GM23338 (cell line): ENCODE measurements at regions not wholly inside any gene's neighbourhood (a gene's known extent, or its start where the extent isn't known, plus 50 kb on each side); places are given as distances from the start of the nearest gene placed in this dataset.

Experiments used
- CREB1 ChIP-seq: fragments of 250-450 bp; sonication (Bioruptor Pico); IDR thresholded peaks from 2 replicates; pipeline ENCODE4 v1.5.0; 2020; ENCODE audit warnings: low read depth, mild to moderate bottlenecking, moderate library complexity
- EZH2 ChIP-seq: fragments of 200-600 bp; sonication (generic); IDR thresholded peaks from one replicate; pipeline ENCODE4 v1.8.0; 2017; ENCODE audit warnings: antibody characterized with exemption, mild to moderate bottlenecking, low read depth; ENCODE audit not compliant: unreplicated experiment
- EZH2phosphoT487 ChIP-seq: fragments of 200-600 bp; sonication (generic); IDR thresholded peaks from one replicate; pipeline ENCODE4 v1.8.1; 2018; ENCODE audit warnings: antibody characterized with exemption; ENCODE audit not compliant: unreplicated experiment
- POLR2AphosphoS5 ChIP-seq: IDR thresholded peaks from 2 replicates; pipeline ENCODE4 v1.6.1; 2016; ENCODE audit warnings: antibody characterized with exemption, low read depth
- TF ChIP-seq, protein P1 (sequence below), 2 experiments: fragments of 200-600 bp in 1 of 2; sonication (generic) in 1 of 2; conservative IDR thresholded peaks; 2 replicates each; pipeline versions ENCODE4 v1.5.1 to v1.6.1; 2016 to 2017; ENCODE audit warnings: antibody characterized with exemption in 2 of 2, low read depth in 2 of 2, mild to moderate bottlenecking in 2 of 2, moderate library complexity in 1 of 2

- TF ChIP-seq, protein P1, sequence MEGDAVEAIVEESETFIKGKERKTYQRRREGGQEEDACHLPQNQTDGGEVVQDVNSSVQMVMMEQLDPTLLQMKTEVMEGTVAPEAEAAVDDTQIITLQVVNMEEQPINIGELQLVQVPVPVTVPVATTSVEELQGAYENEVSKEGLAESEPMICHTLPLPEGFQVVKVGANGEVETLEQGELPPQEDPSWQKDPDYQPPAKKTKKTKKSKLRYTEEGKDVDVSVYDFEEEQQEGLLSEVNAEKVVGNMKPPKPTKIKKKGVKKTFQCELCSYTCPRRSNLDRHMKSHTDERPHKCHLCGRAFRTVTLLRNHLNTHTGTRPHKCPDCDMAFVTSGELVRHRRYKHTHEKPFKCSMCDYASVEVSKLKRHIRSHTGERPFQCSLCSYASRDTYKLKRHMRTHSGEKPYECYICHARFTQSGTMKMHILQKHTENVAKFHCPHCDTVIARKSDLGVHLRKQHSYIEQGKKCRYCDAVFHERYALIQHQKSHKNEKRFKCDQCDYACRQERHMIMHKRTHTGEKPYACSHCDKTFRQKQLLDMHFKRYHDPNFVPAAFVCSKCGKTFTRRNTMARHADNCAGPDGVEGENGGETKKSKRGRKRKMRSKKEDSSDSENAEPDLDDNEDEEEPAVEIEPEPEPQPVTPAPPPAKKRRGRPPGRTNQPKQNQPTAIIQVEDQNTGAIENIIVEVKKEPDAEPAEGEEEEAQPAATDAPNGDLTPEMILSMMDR (conservative IDR thresholded peaks at IDR 0.05; ENCODE audit: low read depth in 2 of 2), result no peak
- TF ChIP-seq POLR2AphosphoS5 (no peak), EZH2 (no peak), EZH2phosphoT487 (no peak), CREB1 (no peak)
Measured at GRCh38 chr3:102553876-102554275, 119.1 kb downstream of the ZPLD1 start.
